GM21367 (cell line): ENCODE measurements at regions not wholly inside any gene's neighbourhood (a gene's known extent, or its start where the extent isn't known, plus 50 kb on each side); places are given as distances from the start of the nearest gene placed in this dataset.

ENCODE experiments used
- ATAC-seq: cut with Tn5 transposase; IDR thresholded peaks from one replicate; pipeline ENCODE4 v1.9.1; 2021; ENCODE audit not compliant: unreplicated experiment

- ATAC-seq, result no peak
Measured at GRCh38 chr1:114231301-114231700, 77.6 kb upstream of the SYT6 start.

- no peak for ATAC-seq
Measured at GRCh38 chr1:114229368-114229767, 75.7 kb upstream of the SYT6 start.

GRCh38 chr1:114227059-114227458, 73.4 kb upstream of the SYT6 start:
- no peak for ATAC-seq

DNA sequence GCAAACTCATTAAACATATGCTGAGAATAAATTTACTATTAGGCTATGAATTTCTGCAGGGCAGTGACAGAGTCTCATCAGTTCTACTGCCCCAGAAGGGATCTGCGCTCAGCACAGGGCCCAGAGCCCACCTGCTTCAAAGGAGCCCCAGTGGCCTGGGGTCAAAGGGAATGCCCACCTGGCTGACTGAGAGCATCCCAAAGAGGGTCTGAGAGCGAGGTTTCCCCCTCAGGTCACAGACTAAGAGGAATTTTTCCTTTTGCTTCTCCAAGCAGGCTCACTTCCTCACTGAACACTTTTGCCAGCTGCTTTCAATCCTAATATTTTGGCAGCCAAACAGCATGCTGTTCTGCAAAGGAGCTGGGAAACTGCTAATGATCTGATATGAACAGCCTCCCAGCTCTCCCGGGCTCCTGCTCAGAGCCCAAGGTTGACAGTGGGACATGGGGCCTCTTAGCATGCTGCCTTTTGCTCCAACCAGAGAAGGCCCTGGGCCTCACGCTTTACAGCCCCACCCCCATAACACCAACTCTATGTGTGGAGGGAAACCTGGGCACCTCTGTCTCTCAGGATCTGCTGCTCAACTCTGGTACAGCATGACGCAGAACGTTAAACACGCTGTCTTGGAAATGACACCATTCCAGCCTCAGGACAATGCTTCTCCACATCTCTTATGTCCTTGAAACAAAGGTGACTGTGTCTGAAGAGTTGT, 70.7 kb upstream of the SYT6 start:
- no peak for ATAC-seq

DNA sequence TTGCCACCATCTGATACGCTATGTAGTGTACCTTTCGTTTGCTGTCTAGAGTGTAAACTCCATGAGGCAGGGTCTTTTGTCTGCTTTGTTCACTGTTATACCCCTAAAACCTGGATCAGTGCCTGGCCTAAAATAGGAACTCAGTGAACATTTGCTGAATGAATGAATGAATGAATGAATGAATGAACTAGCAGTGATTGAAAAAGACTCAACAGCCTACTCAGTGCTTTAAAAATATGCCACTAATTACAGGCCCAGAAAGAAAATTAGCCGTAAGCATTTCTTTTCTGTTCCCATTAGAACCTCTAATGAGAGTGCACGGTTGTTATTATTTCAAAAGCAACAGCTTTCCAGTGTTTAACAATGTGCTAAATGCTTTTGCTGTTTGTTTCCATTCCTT, 69.3 kb upstream of the SYT6 start:
- ATAC-seq, result no peak

DNA sequence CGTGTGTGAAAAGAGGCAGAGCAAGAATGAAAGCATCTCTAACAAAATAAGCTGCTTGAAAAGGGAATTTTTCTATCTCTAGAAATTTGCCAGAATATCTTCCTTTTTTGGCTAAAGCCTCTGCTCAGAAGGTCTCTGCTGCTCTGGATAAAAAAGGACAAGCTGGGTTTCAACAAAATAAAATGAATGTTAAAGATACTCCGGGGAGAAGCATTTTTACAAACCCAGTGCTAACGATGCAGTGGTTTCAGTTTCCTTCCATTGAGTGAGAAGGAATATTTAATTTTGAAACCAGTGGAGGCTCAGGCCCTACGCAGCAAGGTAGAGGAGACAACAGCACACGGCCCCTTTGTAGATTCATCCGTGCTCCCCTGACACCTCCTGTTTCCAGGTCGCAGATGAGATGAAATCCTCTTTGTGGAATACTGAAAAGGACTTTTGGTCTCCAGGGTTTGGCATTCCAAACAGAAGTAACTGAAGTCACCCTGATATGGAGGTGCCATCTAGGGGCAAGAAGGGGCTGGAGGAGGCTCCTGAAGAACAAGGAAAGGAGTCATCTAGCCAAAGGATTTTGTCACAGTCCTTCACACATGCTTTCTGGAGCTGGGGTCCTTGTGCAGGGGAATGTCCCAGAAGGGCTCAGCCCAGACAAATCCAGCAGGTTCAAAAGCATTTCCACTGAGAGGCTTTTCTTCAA, 65.7 kb upstream of the SYT6 start:
- no peak for ATAC-seq

- ATAC-seq, result no peak
Measured at GRCh38 chr1:114218361-114219171, 64.9 kb upstream of the SYT6 start.

GRCh38 chr1:114216431-114217173, 62.9 kb upstream of the SYT6 start:
- ATAC-seq, result no peak

GRCh38 chr1:114215436-114215835, 61.8 kb upstream of the SYT6 start:
- ATAC-seq, result no peak

DNA sequence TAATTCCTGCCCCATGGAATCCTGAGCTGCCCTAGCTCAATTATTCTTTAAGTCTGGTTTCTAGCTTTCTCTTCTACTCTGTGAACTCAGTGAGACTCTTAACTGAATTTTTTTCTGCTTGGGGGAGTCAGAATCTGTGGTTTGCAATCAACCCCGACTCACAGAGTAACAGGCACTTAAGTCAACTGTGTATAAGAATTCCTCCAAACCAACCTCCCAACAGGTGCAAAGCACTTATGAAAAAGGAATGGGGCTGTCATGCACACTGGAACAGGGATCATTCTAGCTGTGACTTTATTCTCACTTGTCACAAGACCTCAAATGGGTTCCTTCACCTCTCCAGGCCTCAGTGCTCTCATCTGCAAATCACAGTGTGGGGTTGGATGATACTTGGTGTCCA, 60.3 kb upstream of the SYT6 start:
- ATAC-seq, result no peak

- no peak for ATAC-seq
Measured at GRCh38 chr1:114209971-114210370, 56.3 kb upstream of the SYT6 start.

DNA sequence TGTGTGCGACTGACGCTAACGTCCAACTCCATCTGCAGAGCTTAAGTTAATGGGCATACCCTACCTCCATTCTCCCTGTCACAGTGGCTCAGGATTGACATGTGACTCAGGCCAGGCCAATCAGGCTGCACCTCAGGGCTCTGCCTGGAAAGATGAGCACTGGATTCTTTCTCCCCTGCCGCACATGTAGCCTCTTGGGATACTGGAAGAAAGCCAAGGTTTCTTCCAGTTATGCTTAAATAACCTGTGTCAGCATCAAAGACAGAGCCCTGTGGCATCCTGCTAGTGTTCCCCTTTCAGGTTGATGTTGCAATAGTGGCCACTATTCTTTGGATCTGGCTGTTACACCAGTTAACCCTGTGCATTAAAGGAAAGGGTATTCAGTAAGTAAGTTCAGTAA, 55.0 kb upstream of the SYT6 start:
- ATAC-seq, result no peak

DNA sequence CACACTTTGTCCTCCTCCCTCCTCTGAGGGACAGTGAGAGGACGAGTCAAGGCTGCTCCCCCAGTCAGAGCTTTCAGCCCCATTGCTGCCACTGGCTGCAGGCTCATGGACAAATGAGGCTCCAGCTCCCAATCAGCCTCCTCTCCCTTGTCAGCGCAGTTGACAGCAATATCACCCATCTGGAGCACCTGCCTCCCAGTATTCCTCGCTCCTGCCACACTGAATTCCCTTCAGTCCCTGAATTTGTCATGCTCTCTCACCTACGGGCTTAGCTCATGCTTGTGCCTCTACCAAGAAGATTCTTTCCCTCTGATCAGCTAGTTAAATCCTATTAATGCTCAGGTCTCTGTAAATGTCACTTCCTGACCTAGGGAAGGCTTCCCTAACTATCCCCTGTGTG, 54.4 kb upstream of the SYT6 start:
- ATAC-seq, result no peak

DNA sequence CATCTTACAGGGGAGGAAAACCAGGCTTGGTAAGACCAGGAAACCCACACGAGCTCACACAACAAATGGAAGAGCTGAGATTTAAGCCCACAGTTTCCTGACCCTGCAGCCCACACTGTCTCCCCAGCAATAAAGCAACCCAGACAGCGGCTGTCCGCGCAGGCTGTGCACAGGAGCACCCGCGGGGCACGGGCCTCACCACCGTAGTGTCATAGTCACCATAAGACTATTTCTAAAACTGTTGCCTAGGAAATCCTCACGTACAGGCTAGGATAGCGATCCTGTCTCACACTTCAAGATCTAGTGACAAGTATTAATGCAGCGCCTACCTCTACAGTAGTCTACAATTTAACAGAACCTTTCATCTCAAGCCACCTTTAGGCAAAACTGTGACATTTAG, 54.0 kb upstream of the SYT6 start:
- ATAC-seq, result no peak

DNA sequence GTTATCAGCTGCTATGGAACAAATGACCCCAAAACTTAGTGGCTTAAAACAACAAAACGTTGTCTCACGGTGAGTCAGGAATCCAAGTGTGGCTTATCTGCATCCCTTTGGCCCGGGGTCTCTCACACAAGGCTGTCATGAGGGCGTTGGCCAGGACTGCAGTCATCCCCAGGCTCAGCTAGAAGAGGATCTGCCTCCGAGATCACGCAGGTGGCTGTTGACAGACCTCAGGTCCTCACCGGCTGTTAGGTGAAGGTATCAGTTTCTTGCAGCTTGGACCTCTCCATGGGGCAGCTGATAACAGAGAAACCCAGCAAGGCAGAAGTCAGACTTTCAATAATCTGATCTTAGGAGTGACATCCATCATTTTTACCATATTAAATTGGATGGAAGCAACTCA, 52.7 kb upstream of the SYT6 start:
- ATAC-seq, result no peak

- no peak for ATAC-seq
Measured at GRCh38 chr1:114203595-114204128, 50.0 kb upstream of the SYT6 start.
